Nephron progenitor cell (in vitro differentiated cells): ENCODE measurements at regions not wholly inside any gene's neighbourhood (a gene's known extent, or its start where the extent isn't known, plus 50 kb on each side); places are given as distances from the start of the nearest gene placed in this dataset.

Source experiments
- DNase-seq: peaks from one replicate; pipeline ENCODE4 v3.0.0; 2021
- H3K27ac Mint-ChIP-seq: 2 replicates; pipeline ENCODE4 v1.8.0; 2021; ENCODE audit warnings: mild to moderate bottlenecking, moderate library complexity, mixed read lengths
- H3K27me3 Mint-ChIP-seq: 2 replicates; pipeline ENCODE4 v1.8.0; 2021; ENCODE audit warnings: mild to moderate bottlenecking, low read depth, mixed read lengths; ENCODE audit not compliant: poor library complexity
- H3K36me3 Mint-ChIP-seq: 2 replicates; pipeline ENCODE4 v1.8.0; 2021; ENCODE audit warnings: low read depth, mixed read lengths
- H3K4me1 Mint-ChIP-seq: 2 replicates; pipeline ENCODE4 v1.8.0; 2021; ENCODE audit warnings: mixed read lengths
- H3K4me3 Mint-ChIP-seq: 2 replicates; pipeline ENCODE4 v1.8.0; 2021; ENCODE audit warnings: mild to moderate bottlenecking, moderate library complexity, mixed read lengths
- H3K9me3 Mint-ChIP-seq: 2 replicates; pipeline ENCODE4 v1.8.0; 2021; ENCODE audit warnings: mild to moderate bottlenecking, moderate library complexity, mixed read lengths
- CTCF ChIP-seq: fragments of 200-600 bp; sonication (generic); IDR thresholded peaks from 2 replicates; pipeline ENCODE4 v1.5.0; 2021; ENCODE audit warnings: antibody characterized with exemption

- H3K4me1 Mint-ChIP-seq, result peaks cover 23% of the 10 kb centered on the region
- TF ChIP-seq CTCF, result no peak
- no peak overlapping the region for H3K4me3 Mint-ChIP-seq
- DNase-seq, result no peak
- peaks cover 3% of the 10 kb centered on the region for H3K27me3 Mint-ChIP-seq
- H3K36me3 Mint-ChIP-seq, result no peaks in the 10 kb centered on the region
- H3K9me3 Mint-ChIP-seq, result peaks cover 8% of the 10 kb centered on the region
- peak overlapping the region; percentile 43 for H3K27ac Mint-ChIP-seq
Observed at GRCh38 chr16:17633181-17633951, 162.6 kb upstream of the XYLT1 start.

GRCh38 chr16:17632667-17633066, 161.9 kb upstream of the XYLT1 start:
- peak overlapping the region; percentile 43 for H3K27ac Mint-ChIP-seq
- peaks cover 3% of the 10 kb centered on the region for H3K27me3 Mint-ChIP-seq
- DNase-seq, result no peak
- H3K9me3 Mint-ChIP-seq, result peaks cover 13% of the 10 kb centered on the region
- no peak overlapping the region for H3K4me3 Mint-ChIP-seq
- TF ChIP-seq CTCF, result no peak
- peaks cover 5% of the 10 kb centered on the region for H3K36me3 Mint-ChIP-seq
- H3K4me1 Mint-ChIP-seq, result peaks cover 19% of the 10 kb centered on the region

- no peak for TF ChIP-seq CTCF
Observed at GRCh38 chr16:17629936-17630335, 159.2 kb upstream of the XYLT1 start.

GRCh38 chr16:17628983-17629382, 158.2 kb upstream of the XYLT1 start:
- H3K9me3 Mint-ChIP-seq, result peaks cover 39% of the 10 kb centered on the region
- no peaks in the 10 kb centered on the region for H3K27me3 Mint-ChIP-seq
- no peak overlapping the region for H3K27ac Mint-ChIP-seq
- peaks cover 14% of the 10 kb centered on the region for H3K36me3 Mint-ChIP-seq
- no peak for TF ChIP-seq CTCF
- no peak overlapping the region for H3K4me3 Mint-ChIP-seq
- DNase-seq, result no peak
- peaks cover 17% of the 10 kb centered on the region for H3K4me1 Mint-ChIP-seq

More at GRCh38 chr16:17629936-17630335, 159.2 kb upstream of the XYLT1 start:
- H3K27ac Mint-ChIP-seq, result peak overlapping the region; percentile 44
- H3K36me3 Mint-ChIP-seq, result peaks cover 14% of the 10 kb centered on the region
- H3K4me3 Mint-ChIP-seq, result no peak overlapping the region
- no peaks in the 10 kb centered on the region for H3K27me3 Mint-ChIP-seq
- peaks cover 34% of the 10 kb centered on the region for H3K9me3 Mint-ChIP-seq
- no peak for DNase-seq
- peaks cover 17% of the 10 kb centered on the region for H3K4me1 Mint-ChIP-seq

GRCh38 chr16:17622366-17622765, 151.6 kb upstream of the XYLT1 start:
- Mint-ChIP-seq H3K9me3 (peaks cover 32% of the 10 kb centered on the region), H3K4me3 (no peak overlapping the region)
- no peak for TF ChIP-seq CTCF

GRCh38 chr16:17619261-17619660, 148.5 kb upstream of the XYLT1 start:
- H3K9me3 Mint-ChIP-seq, result peaks cover 6% of the 10 kb centered on the region
- DNase-seq, result no peak
- peaks cover 6% of the 10 kb centered on the region for H3K27me3 Mint-ChIP-seq
- no peaks in the 10 kb centered on the region for H3K4me1 Mint-ChIP-seq
- no peak overlapping the region for H3K4me3 Mint-ChIP-seq
- no peaks in the 10 kb centered on the region for H3K36me3 Mint-ChIP-seq
- no peak for TF ChIP-seq CTCF
- H3K27ac Mint-ChIP-seq, result no peak overlapping the region

More at GRCh38 chr16:17622366-17622765, 151.6 kb upstream of the XYLT1 start:
- H3K27me3 Mint-ChIP-seq, result peaks cover 3% of the 10 kb centered on the region
- no peaks in the 10 kb centered on the region for H3K4me1 Mint-ChIP-seq
- no peak for DNase-seq
- H3K27ac Mint-ChIP-seq, result no peak overlapping the region
- peaks cover 8% of the 10 kb centered on the region for H3K36me3 Mint-ChIP-seq
